ENCODE measurements at regions not wholly inside any gene's neighbourhood (a gene's known extent, or its start where the extent isn't known, plus 50 kb on each side); places are given as distances from the start of the nearest gene placed in this dataset.

GRCh38 chr3:72217570-72217969, 432.6 kb upstream of the PROK2 start:
- H3K4me1 Mint-ChIP-seq (ENCODE audit: low read depth), result no peaks in the 10 kb centered on the region
- H3K27ac Mint-ChIP-seq, result no peak overlapping the region
- H3K27me3 Mint-ChIP-seq (ENCODE audit: low read depth), result peaks cover 3% of the 10 kb centered on the region
- intact Hi-C loops (cut with micrococcal nuclease), result no loop called here
- H3K4me3 Mint-ChIP-seq (ENCODE audit: low read depth), result no peak overlapping the region
- no peaks in the 10 kb centered on the region for H3K36me3 Mint-ChIP-seq (ENCODE audit: low read depth)
- no peak for DNase-seq (ENCODE audit: low spot score)
- H3K9me3 Mint-ChIP-seq, result no peaks in the 10 kb centered on the region

DNA sequence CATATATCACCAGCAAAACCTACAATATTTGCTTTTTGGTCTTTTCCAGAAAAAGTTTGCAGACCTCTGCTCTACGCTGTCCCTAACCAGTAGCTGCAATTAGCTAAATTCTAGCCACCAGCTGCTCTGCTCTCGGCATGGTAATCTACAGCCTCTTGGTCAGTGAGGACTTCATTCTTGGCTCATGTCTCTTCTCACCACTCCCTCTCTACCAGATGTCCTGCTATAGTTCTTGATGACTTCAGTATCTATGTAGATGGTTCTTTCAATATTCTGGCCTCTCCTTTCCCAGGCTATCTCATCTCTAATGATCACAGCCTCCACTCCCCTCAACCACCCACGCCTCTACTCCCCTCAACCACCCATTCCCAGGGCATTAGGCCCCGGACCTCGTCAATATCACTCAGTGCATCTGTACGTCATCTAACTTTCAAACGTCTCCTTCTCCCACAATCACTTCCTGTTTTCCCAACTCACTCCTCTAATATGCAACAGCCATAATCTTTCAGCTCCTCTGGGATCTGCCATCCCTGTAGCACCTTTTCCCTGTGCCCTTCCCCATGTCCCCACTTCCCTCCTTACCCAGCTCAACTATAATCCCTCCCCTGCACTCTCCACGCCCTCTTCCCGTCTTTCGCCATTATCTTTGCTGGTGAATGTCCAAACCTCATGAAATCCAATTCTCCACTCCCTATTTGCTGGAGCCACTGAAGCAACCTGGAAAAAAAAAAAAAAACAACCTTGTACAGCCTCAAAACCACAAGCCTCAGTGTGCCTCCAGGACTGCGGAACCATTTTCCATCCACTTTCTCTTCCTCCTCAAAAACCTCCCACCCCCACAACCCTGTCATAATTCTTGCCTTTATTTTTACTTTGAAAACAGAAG, 429.4 kb upstream of the PROK2 start:
- H3K4me1 Mint-ChIP-seq (ENCODE audit: low read depth), result no peaks in the 10 kb centered on the region
- no peak overlapping the region for H3K4me3 Mint-ChIP-seq (ENCODE audit: low read depth)
- intact Hi-C loops (cut with micrococcal nuclease), result no loop called here
- no peaks in the 10 kb centered on the region for H3K36me3 Mint-ChIP-seq (ENCODE audit: low read depth)
- H3K27me3 Mint-ChIP-seq (ENCODE audit: low read depth), result peaks cover 6% of the 10 kb centered on the region
- no peak for DNase-seq (ENCODE audit: low spot score)
- H3K9me3 Mint-ChIP-seq, result no peaks in the 10 kb centered on the region
- H3K27ac Mint-ChIP-seq, result no peak overlapping the region

DNA sequence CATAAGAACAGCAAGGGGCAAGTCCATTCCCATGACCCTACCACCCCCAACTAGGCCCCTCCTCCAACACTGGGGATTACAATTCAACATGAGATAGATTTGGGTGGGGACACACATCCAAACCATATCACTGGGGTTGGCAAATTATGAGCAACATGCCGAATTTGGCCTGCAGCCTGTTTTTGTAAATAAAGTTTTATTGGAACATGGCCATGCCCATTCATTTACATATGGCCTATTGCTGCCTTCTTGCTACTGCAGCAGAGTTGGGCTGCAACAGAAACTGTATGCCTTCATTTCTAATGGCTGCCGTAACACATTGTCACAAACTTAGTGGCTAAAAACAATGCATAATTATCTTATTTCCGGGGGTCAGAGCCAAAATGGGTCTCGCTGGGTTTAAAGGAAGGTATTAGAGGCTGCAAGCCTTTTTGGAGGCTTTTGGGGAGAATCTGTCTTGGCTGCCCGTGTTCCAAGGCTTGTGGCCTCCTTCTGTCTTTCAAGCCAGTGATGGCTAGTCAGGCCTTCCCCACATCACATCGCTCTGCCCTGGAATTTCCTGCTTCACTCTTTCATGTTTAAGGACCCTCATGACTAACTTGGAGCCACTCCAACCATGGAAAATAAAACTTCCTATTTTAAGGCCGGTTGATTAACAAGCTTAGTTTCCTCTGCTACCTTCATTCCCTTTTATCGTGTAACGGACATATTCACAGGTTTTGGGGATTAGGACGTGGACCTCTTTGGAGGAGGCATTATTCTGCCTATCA, 428.5 kb upstream of the PROK2 start:
- Mint-ChIP-seq H3K36me3 (ENCODE audit: low read depth) (no peaks in the 10 kb centered on the region), H3K27me3 (ENCODE audit: low read depth) (peaks cover 9% of the 10 kb centered on the region), H3K4me1 (ENCODE audit: low read depth) (no peaks in the 10 kb centered on the region), H3K4me3 (ENCODE audit: low read depth) (no peak overlapping the region), H3K27ac (no peak overlapping the region), H3K9me3 (no peaks in the 10 kb centered on the region)
- intact Hi-C loops (cut with micrococcal nuclease), result no loop called here
- DNase-seq (ENCODE audit: low spot score), result no peak

DNA sequence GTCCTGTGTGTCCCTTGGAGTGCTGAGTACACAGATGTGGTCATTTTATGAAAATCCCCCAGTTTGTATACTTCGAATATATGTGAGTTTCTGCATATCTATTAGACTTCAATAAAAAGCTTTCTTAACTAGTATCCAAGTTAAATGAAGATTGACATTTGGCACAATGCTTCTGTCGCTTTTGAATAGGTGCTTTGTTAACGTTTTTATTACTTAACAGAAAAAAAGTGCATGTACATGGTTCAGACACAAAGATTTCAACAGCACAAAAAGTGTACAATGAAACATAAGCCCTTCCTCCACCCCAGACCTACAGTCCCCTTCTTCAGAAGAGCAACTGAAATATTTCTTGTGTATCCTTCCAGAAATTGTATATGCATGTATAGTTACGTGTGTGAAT, 427.4 kb upstream of the PROK2 start:
- H3K27me3 Mint-ChIP-seq (ENCODE audit: low read depth), result peaks cover 13% of the 10 kb centered on the region
- intact Hi-C loops (cut with micrococcal nuclease), result no loop called here
- no peaks in the 10 kb centered on the region for H3K36me3 Mint-ChIP-seq (ENCODE audit: low read depth)
- no peaks in the 10 kb centered on the region for H3K4me1 Mint-ChIP-seq (ENCODE audit: low read depth)
- DNase-seq (ENCODE audit: low spot score), result no peak
- no peak overlapping the region for H3K27ac Mint-ChIP-seq
- no peak overlapping the region for H3K4me3 Mint-ChIP-seq (ENCODE audit: low read depth)
- H3K9me3 Mint-ChIP-seq, result no peaks in the 10 kb centered on the region

- Mint-ChIP-seq H3K27ac (no peak overlapping the region), H3K4me1 (ENCODE audit: low read depth) (no peaks in the 10 kb centered on the region), H3K36me3 (ENCODE audit: low read depth) (no peaks in the 10 kb centered on the region), H3K4me3 (ENCODE audit: low read depth) (no peak overlapping the region), H3K9me3 (no peaks in the 10 kb centered on the region), H3K27me3 (ENCODE audit: low read depth) (peaks cover 13% of the 10 kb centered on the region)
- DNase-seq (ENCODE audit: low spot score), result no peak
- intact Hi-C loops (cut with micrococcal nuclease), result no loop called here
Observed at GRCh38 chr3:72210261-72210660, 425.3 kb upstream of the PROK2 start.

- Mint-ChIP-seq H3K27me3 (ENCODE audit: low read depth) (peaks cover 13% of the 10 kb centered on the region), H3K9me3 (peaks cover 8% of the 10 kb centered on the region), H3K27ac (no peak overlapping the region), H3K4me3 (ENCODE audit: low read depth) (no peak overlapping the region), H3K4me1 (ENCODE audit: low read depth) (no peaks in the 10 kb centered on the region), H3K36me3 (ENCODE audit: low read depth) (no peaks in the 10 kb centered on the region)
- intact Hi-C loops (cut with micrococcal nuclease), result no loop called here
- no peak for DNase-seq (ENCODE audit: low spot score)
Observed at GRCh38 chr3:72205297-72205826, 420.4 kb upstream of the PROK2 start.

GRCh38 chr3:72204452-72204851, 419.5 kb upstream of the PROK2 start:
- intact Hi-C loops (cut with micrococcal nuclease), result no loop called here
- H3K9me3 Mint-ChIP-seq, result peaks cover 8% of the 10 kb centered on the region
- DNase-seq (ENCODE audit: low spot score), result no peak
- no peaks in the 10 kb centered on the region for H3K4me1 Mint-ChIP-seq (ENCODE audit: low read depth)
- peaks cover 7% of the 10 kb centered on the region for H3K27me3 Mint-ChIP-seq (ENCODE audit: low read depth)
- no peaks in the 10 kb centered on the region for H3K36me3 Mint-ChIP-seq (ENCODE audit: low read depth)
- H3K4me3 Mint-ChIP-seq (ENCODE audit: low read depth), result no peak overlapping the region
- H3K27ac Mint-ChIP-seq, result no peak overlapping the region

- Mint-ChIP-seq H3K36me3 (ENCODE audit: low read depth) (no peaks in the 10 kb centered on the region), H3K4me1 (ENCODE audit: low read depth) (no peaks in the 10 kb centered on the region), H3K27me3 (ENCODE audit: low read depth) (peaks cover 5% of the 10 kb centered on the region), H3K4me3 (ENCODE audit: low read depth) (no peak overlapping the region), H3K9me3 (peaks cover 8% of the 10 kb centered on the region), H3K27ac (no peak overlapping the region)
- intact Hi-C loops (cut with micrococcal nuclease), result no loop called here
- no peak for DNase-seq (ENCODE audit: low spot score)
Observed at GRCh38 chr3:72203613-72204349, 418.8 kb upstream of the PROK2 start.

GRCh38 chr3:72203105-72203504, 418.2 kb upstream of the PROK2 start:
- intact Hi-C loops (cut with micrococcal nuclease), result no loop called here
- no peak overlapping the region for H3K27ac Mint-ChIP-seq

DNA sequence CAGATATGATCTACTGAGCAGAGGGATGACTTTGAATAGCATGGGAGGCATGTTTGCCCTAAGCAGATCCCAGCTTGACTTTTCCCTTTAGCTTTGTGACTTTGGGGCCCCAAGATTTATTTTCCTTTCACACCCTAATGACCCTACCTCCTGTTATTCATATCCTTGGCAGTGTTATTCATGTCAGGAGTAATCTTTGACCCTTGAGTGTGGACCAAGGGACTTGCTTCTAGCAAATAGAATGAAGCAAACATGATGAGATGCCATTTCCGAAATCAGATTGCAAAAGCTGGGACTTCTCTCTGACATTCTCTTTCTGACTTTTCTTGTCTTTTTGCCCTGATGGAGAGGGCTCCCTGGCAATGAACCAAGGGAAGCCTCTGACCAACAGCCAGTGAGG, 415.4 kb upstream of the PROK2 start:
- Mint-ChIP-seq H3K27me3 (ENCODE audit: low read depth) (no peaks in the 10 kb centered on the region), H3K36me3 (ENCODE audit: low read depth) (no peaks in the 10 kb centered on the region), H3K27ac (no peak overlapping the region), H3K4me3 (ENCODE audit: low read depth) (no peak overlapping the region), H3K4me1 (ENCODE audit: low read depth) (no peaks in the 10 kb centered on the region), H3K9me3 (peaks cover 8% of the 10 kb centered on the region)
- no peak for DNase-seq (ENCODE audit: low spot score)
- intact Hi-C loops (cut with micrococcal nuclease), result no loop called here

More at GRCh38 chr3:72203105-72203504, 418.2 kb upstream of the PROK2 start:
- H3K4me3 Mint-ChIP-seq (ENCODE audit: low read depth), result no peak overlapping the region
- no peaks in the 10 kb centered on the region for H3K27me3 Mint-ChIP-seq (ENCODE audit: low read depth)
- no peaks in the 10 kb centered on the region for H3K4me1 Mint-ChIP-seq (ENCODE audit: low read depth)
- DNase-seq (ENCODE audit: low spot score), result no peak
- H3K36me3 Mint-ChIP-seq (ENCODE audit: low read depth), result no peaks in the 10 kb centered on the region
- peaks cover 8% of the 10 kb centered on the region for H3K9me3 Mint-ChIP-seq

DNA sequence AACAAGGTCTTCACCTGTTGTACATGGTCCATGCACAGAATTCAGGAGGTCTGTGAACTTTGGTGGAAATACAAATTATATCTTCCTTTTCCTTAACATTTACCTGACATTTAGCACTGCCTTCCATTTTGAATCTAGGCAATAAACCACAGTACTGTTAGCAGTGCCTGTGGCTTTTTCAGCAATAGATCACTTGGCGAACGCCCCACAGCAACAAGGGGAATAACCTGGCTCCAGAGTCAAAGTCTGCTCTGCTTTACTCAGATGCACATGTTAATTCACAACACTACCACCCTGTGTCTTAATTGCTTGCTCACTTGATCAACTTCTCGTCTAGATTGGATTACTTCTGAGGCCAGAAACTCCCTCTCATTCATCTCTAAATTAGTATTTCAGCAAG, 414.6 kb upstream of the PROK2 start:
- Mint-ChIP-seq H3K27me3 (ENCODE audit: low read depth) (no peaks in the 10 kb centered on the region), H3K9me3 (peaks cover 8% of the 10 kb centered on the region), H3K4me3 (ENCODE audit: low read depth) (no peak overlapping the region), H3K27ac (no peak overlapping the region), H3K4me1 (ENCODE audit: low read depth) (no peaks in the 10 kb centered on the region), H3K36me3 (ENCODE audit: low read depth) (no peaks in the 10 kb centered on the region)
- intact Hi-C loops (cut with micrococcal nuclease), result no loop called here
- no peak for DNase-seq (ENCODE audit: low spot score)

GRCh38 chr3:72196377-72196929, 411.5 kb upstream of the PROK2 start:
- Mint-ChIP-seq H3K27ac (no peak overlapping the region), H3K4me3 (ENCODE audit: low read depth) (no peak overlapping the region), H3K27me3 (ENCODE audit: low read depth) (no peaks in the 10 kb centered on the region), H3K4me1 (ENCODE audit: low read depth) (no peaks in the 10 kb centered on the region), H3K9me3 (peaks cover 15% of the 10 kb centered on the region), H3K36me3 (ENCODE audit: low read depth) (no peaks in the 10 kb centered on the region)
- DNase-seq (ENCODE audit: low spot score), result no peak
- intact Hi-C loops (cut with micrococcal nuclease), result no loop called here

Data from activated T-helper 2 cell treated with anti-CD3 and anti-CD28 coated beads, Interferon-gamma antibody, Interleukin-2, Interleukin-4, amounts not matched to agents 10 μg/mL and 5 μg/mL and 100 μg/mL, durations not matched to agents 14 hours and 24 hours and 36 hours (primary cell).